Glomerular visceral epithelial cell (primary cell): ENCODE measurements at regions not wholly inside any gene's neighbourhood (a gene's known extent, or its start where the extent isn't known, plus 50 kb on each side); places are given as distances from the start of the nearest gene placed in this dataset.
"Not testable (repeated sequence)": the region's sequence is repeated elsewhere in the genome, so short reads cannot be mapped to it uniquely, and the experiment has no call there.

ENCODE experiments used
- DNase-seq: peaks from one replicate; pipeline ENCODE4 v3.0.0-alpha.2; 2016; ENCODE audit errors: extremely low spot score

- DNase-seq = peak; percentile 54
Measured at GRCh38 chr2:111395350-111396128, 274.8 kb downstream of the BCL2L11 start.

GRCh38 chr2:111400598-111401253 is 280.0 kb downstream of the BCL2L11 start:
- DNase-seq = not testable (repeated sequence)

- not testable (repeated sequence) for DNase-seq
Measured at GRCh38 chr2:111401270-111402140, 280.8 kb downstream of the BCL2L11 start.

- DNase-seq = not testable (repeated sequence)
Measured at GRCh38 chr2:111402450-111402849, 281.7 kb downstream of the BCL2L11 start.

- DNase-seq = not testable (repeated sequence)
Measured at GRCh38 chr2:111403287-111403686, 282.6 kb downstream of the BCL2L11 start.

- not testable (repeated sequence) for DNase-seq
Measured at GRCh38 chr2:111406616-111407015, 285.9 kb downstream of the BCL2L11 start.

GRCh38 chr2:111407632-111408194 is 287.0 kb downstream of the BCL2L11 start:
- not testable (repeated sequence) for DNase-seq

- DNase-seq = not testable (repeated sequence)
Measured at GRCh38 chr2:111410868-111411406, 290.2 kb downstream of the BCL2L11 start.

- DNase-seq = not testable (repeated sequence)
Measured at GRCh38 chr2:111411867-111412681, 291.4 kb downstream of the BCL2L11 start.

GRCh38 chr2:111412841-111413650 is 292.3 kb downstream of the BCL2L11 start:
- not testable (repeated sequence) for DNase-seq

- DNase-seq = not testable (repeated sequence)
Measured at GRCh38 chr2:111413950-111414349, 293.2 kb downstream of the BCL2L11 start.

- DNase-seq = not testable (repeated sequence)
Measured at GRCh38 chr2:111415765-111416743, 295.3 kb downstream of the BCL2L11 start.

GRCh38 chr2:111417026-111417425 is 296.3 kb downstream of the BCL2L11 start:
- DNase-seq = not testable (repeated sequence)

- not testable (repeated sequence) for DNase-seq
Measured at GRCh38 chr2:111418091-111418875, 297.6 kb downstream of the BCL2L11 start.

GRCh38 chr2:111420074-111420473 is 299.4 kb downstream of the BCL2L11 start:
- not testable (repeated sequence) for DNase-seq

- DNase-seq = not testable (repeated sequence)
Measured at GRCh38 chr2:111420835-111421234, 300.1 kb downstream of the BCL2L11 start.

GRCh38 chr2:111421949-111422348 is 301.2 kb downstream of the BCL2L11 start:
- not testable (repeated sequence) for DNase-seq

- not testable (repeated sequence) for DNase-seq
Measured at GRCh38 chr2:111422562-111422961, 301.8 kb downstream of the BCL2L11 start.
